ENCODE measurements at regions not wholly inside any gene's neighbourhood (a gene's known extent, or its start where the extent isn't known, plus 50 kb on each side); places are given as distances from the start of the nearest gene placed in this dataset.
A peak's percentile ranks its signal among the peaks of the same experiment; 100 is the strongest.

DNA sequence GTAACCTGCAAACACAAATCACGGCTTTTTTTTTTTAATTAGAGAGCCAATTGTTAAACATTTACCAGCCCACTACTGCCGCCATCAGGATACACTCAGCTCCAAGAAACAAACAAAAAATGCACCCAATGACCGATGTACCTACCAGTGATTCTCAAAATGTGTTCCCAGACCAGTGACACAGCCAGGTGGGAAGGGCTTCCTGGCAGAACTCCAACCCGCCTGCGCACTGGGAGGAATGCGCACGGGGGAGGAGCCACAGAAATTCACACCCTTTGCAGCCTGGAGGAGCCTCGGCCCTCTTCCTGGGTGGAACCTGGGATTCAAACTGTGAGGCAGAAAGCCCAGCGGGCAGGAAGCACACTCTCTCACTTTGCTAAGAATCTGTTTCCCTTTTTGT, 255.9 kb downstream of the TBC1D4 start:
- Histone ChIP-seq H3K4me2 (replicated peaks; ENCODE audit: extremely low read depth, low read length, poor library complexity, severe bottlenecking) (no peak overlapping the region), H3K4me1 (ENCODE audit: control insufficient read depth in 1 of 2, insufficient read depth in 2 of 2, low read length in 2 of 2) (peaks cover 4 to 45% of the 10 kb centered on the region in 2 donors), H3K4me3 (replicated peaks in 1 of 3; ENCODE audit: low read depth in 2 of 3, low read length in 3 of 3) (no peak overlapping the region), H3K36me3 (replicated peaks in 1 of 2; ENCODE audit: control insufficient read depth in 1 of 2, insufficient read depth in 2 of 2, low read length in 2 of 2) (no peaks in the 10 kb centered on the region), H3K79me2 (ENCODE audit: insufficient read depth, low read length) (no peaks in the 10 kb centered on the region), H3K9me3 (replicated peaks in 1 of 2; ENCODE audit: control insufficient read depth in 1 of 2, insufficient read depth in 1 of 2, low read length in 2 of 2) (no peaks in the 10 kb centered on the region), H2AFZ (ENCODE audit: insufficient read depth, low read depth, low read length, poor library complexity, severe bottlenecking) (no peak overlapping the region), H3K27ac (ENCODE audit: low read depth in 1 of 2, low read length in 2 of 2) (no peak overlapping the region), H4K20me1 (ENCODE audit: insufficient read depth, low read length) (no peaks in the 10 kb centered on the region), H3K9ac (ENCODE audit: insufficient read depth, low read length, poor library complexity, severe bottlenecking) (no peak overlapping the region), H3K27me3 (ENCODE audit: control insufficient read depth in 2 of 2, insufficient read depth in 2 of 2, low read length in 2 of 2) (no peaks in the 10 kb centered on the region)
- intact Hi-C loops (cut with micrococcal nuclease), result no loop called here
- Mint-ChIP-seq H3K36me3 (no peaks in the 10 kb centered on the region), H3K27ac (peak overlapping the region in 2 of 7 donors; percentile 76 to 77), H3K4me3 (no peak overlapping the region), H3K27me3 (ENCODE audit: low read depth in 3 of 3) (peaks cover 0 to 2% (median 1%) of the 10 kb centered on the region in 3 donors), H3K4me1 (peaks cover 32% of the 10 kb centered on the region), H3K9me3 (peaks cover 0 to 11% (median 4%) of the 10 kb centered on the region in 7 donors)
- no peak for TF ChIP-seq CTCF (IDR thresholded peaks at IDR 0.05)
- WGBS (ENCODE audit: insufficient coverage), result 64% methylated on average over 8 of the region's 9 CpGs
- no peak for DNase-seq

DNA sequence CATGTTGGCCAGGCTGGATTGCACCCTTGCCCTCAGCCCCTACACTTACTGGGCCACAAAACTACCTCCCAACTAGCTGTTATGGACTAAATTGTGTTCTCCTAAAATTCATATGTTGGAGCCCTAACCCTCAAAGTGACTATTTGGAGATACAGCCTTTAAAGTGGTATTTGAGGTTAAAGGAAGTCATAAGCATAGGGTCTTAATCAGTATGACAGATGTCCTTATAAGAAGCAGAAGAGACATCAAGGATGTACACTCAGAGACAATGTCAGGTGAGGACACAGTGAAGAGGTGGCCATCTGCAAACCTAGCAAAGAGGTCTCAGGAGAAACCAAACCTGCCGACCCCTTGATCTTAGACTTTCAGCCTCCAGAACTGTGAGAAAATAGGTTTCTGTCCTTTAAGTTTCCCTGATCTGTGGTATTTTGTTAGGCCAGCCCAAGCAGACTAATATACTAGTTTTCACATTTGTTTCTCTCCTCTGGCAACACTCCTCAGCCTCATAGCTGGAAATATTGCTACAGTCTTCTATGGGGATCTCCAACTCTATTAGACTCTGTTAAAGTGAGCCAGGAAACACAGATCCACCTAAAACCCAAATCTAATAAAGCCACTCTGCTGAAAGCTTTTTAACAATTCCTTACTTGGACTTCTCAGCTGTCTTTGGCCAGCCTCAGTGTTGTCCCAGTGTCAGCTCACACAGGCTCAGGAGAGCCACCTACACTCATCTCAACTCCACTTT, 256.5 kb downstream of the TBC1D4 start:
- Histone ChIP-seq H3K4me3 (replicated peaks in 1 of 3; ENCODE audit: low read depth in 2 of 3, low read length in 3 of 3) (no peak overlapping the region), H3K4me2 (replicated peaks; ENCODE audit: extremely low read depth, low read length, poor library complexity, severe bottlenecking) (no peak overlapping the region), H3K4me1 (ENCODE audit: control insufficient read depth in 1 of 2, insufficient read depth in 2 of 2, low read length in 2 of 2) (peaks cover 4 to 48% of the 10 kb centered on the region in 2 donors), H3K9me3 (replicated peaks in 1 of 2; ENCODE audit: control insufficient read depth in 1 of 2, insufficient read depth in 1 of 2, low read length in 2 of 2) (no peaks in the 10 kb centered on the region), H3K27ac (ENCODE audit: low read depth in 1 of 2, low read length in 2 of 2) (no peak overlapping the region), H3K9ac (ENCODE audit: insufficient read depth, low read length, poor library complexity, severe bottlenecking) (no peak overlapping the region), H2AFZ (ENCODE audit: insufficient read depth, low read depth, low read length, poor library complexity, severe bottlenecking) (no peak overlapping the region), H3K27me3 (ENCODE audit: control insufficient read depth in 2 of 2, insufficient read depth in 2 of 2, low read length in 2 of 2) (no peaks in the 10 kb centered on the region), H4K20me1 (ENCODE audit: insufficient read depth, low read length) (no peaks in the 10 kb centered on the region), H3K79me2 (ENCODE audit: insufficient read depth, low read length) (no peaks in the 10 kb centered on the region), H3K36me3 (replicated peaks in 1 of 2; ENCODE audit: control insufficient read depth in 1 of 2, insufficient read depth in 2 of 2, low read length in 2 of 2) (no peaks in the 10 kb centered on the region)
- Mint-ChIP-seq H3K27ac (no peak overlapping the region), H3K27me3 (ENCODE audit: low read depth in 3 of 3) (peaks cover 0 to 2% (median 1%) of the 10 kb centered on the region in 3 donors), H3K9me3 (peaks cover 0 to 11% (median 4%) of the 10 kb centered on the region in 7 donors), H3K36me3 (no peaks in the 10 kb centered on the region), H3K4me3 (no peak overlapping the region), H3K4me1 (peaks cover 35% of the 10 kb centered on the region)
- intact Hi-C loops (cut with micrococcal nuclease), result no loop called here
- TF ChIP-seq CTCF (IDR thresholded peaks at IDR 0.05), result no peak
- WGBS (ENCODE audit: insufficient coverage), result 86% methylated on average over 1 of the region's 1 CpG
- no peak for DNase-seq

Measured in CD14-positive monocyte (primary cell).